Esophagus mucosa (tissue), 1 donor: ENCODE measurements at regions not wholly inside any gene's neighbourhood (a gene's known extent, or its start where the extent isn't known, plus 50 kb on each side); places are given as distances from the start of the nearest gene placed in this dataset.
"Not testable (repeated sequence)": the region's sequence is repeated elsewhere in the genome, so short reads cannot be mapped to it uniquely, and the experiment has no call there.

Experiments
- ATAC-seq: fragments of 200-7000 bp; cut with Tn5 transposase; one replicate; pipeline ENCODE4 v1.9.1; 2020
- donor health status: DM: yes; HTN: yes; CAD: no.

DNA sequence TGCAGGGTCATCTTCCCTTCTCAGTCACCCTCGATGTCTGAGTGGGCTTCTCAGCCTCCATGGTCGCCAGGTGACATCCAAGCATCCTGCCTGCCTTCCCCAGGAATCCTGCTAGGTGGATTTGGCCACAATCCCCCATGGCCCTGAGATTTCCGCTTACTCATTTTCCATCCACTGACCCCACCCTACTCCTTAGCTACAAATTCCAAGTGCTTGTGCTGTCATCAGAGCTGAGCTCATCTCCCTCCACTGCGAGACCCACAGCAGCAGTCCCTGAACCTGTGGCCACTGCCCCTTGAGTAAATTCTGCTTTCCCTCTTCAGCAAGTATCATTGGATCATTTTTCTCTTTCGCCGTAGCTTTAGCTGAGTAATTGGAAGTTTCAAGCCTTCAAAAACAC, 90.5 kb upstream of the ANKRD10 start:
- ATAC-seq: no peak

DNA sequence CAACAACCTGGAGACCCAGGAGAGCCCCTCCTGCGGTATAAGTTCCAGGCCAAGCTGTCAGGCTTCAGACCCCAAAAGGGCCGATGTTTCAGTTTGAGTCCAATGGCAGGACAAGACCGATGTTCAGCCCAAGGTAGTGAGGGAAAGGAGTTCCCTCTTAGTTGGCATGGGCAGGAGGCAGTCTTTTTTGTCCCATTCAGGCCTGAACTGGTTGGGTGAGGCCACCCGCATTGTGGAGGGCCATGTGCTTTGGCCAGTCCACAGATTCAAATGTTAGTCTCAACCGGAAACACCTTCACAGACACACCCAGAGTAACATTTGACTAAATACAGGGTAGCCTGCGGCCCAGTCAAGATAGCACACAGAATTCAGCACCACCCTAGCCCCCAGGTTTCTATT, 89.6 kb upstream of the ANKRD10 start:
- no peak for ATAC-seq

DNA sequence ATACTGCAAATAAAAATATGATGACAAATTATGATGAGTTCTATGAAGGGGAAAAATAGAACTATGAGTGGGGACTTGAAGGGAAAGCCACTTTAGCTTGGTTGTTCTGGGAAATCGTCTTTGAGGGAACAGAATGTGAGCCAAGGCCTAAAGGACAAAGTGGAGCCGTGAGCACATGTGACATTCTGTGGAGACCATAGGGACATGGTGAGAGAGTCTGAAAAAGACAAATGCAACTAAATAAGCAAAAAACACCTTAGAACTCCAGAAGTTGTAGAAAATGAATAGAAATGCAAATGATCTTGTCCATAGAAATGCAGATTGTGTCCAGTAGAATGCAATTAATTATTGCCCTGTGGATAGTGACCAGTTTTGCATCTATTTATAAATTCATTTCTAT, 86.8 kb upstream of the ANKRD10 start:
- ATAC-seq: no peak

DNA sequence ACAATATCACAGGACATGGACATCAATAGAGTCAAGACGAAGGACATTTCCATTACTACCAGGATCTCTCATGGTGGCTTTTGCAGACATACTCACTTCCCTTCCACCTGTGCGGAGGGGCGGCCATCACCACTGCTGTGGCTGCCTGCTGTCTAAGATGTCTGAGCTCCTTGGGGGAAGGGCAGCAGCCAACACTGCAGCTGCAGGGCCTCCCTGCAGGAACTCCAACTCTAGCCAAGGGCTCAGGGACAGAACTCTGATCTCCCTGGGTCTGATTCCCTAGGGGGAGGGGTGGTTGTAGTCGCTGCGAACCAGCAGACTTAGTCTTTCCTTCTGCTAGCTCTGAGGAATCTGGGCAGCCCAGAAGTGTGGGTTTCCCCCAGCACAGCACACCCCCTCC, 78.9 kb upstream of the ANKRD10 start:
- no peak for ATAC-seq

DNA sequence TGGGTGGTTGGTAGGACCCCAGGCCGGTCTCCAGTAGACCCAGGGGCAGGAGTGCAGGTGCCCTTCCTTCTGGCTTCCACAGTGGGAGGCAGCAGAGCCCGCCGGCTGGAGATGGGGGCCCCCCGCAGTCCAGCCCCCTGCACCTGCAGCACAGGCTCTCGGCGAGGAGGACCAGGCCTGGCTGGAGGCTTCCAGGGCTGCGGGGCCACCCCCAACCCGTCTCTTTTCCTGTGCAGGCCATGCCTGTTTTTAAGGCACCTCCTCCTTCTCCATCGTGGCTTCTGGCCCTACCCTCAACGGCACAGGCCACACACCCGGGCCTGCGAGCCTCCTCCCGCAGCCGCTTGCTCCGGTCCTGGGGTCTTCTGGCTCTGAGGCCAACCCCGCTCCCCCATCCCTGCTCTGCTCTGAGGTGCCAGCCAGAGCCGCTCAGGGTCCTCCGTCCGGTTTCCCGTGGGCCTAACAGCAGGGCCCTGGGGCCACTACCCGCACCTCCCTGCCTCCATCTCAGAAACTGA, 77.2 kb upstream of the ANKRD10 start:
- no peak for ATAC-seq

DNA sequence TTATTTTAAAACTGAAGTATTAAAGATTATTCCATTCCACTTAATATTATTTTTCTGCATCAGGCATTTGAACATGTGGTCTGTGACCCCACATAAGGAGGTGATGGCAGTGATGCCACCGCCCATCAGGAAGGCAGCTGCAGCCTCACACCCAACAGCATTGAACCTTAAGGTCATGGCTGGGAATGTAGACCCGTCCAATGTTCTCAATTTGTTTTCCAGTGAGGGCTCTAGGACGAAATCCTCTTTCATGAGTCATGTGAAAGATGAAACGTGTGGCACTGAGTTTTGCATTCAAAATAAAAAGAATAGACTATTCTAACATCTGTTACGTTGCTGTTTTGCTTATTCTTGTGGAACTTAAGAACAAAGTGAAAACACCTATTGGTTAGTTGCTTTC, 74.5 kb upstream of the ANKRD10 start:
- no peak for ATAC-seq

DNA sequence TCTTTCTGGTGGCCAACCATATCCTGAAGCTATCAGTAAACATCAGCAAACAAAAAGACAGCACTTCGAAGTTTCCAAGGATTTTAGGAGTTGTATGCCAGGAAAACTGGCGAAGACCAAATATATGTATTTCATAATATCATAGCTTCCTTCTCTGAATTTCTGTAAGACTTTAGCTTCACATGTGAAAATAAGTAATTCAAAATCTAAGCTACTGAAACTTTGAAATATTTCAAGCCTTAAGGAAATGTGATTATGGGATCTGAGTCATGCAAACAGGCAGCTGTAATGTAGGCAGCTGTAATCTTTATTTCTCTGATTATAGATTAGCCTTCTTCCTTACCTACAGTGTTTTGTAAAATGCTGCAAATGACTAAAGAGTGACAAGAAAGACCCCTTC, 70.7 kb upstream of the ANKRD10 start:
- ATAC-seq: no peak

DNA sequence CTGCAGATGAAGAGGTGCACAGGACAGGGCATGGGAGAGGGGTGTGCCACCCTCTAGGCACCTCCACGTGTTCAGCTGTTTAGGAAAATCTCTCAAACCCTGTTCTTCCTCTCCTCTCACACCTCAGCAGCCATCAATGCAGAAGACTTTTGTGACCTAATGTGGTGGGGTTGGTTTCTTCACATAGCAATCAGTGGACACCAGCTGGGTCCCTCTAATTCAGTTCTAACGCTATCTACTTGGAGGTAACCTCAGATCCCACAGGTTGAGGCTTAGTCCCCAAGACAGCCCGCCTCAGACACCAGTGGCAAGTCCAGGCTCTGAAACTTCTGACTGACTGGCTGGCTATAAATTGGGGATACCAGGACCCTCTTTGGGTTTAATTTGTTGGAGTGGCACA, 69.9 kb upstream of the ANKRD10 start:
- ATAC-seq: no peak

DNA sequence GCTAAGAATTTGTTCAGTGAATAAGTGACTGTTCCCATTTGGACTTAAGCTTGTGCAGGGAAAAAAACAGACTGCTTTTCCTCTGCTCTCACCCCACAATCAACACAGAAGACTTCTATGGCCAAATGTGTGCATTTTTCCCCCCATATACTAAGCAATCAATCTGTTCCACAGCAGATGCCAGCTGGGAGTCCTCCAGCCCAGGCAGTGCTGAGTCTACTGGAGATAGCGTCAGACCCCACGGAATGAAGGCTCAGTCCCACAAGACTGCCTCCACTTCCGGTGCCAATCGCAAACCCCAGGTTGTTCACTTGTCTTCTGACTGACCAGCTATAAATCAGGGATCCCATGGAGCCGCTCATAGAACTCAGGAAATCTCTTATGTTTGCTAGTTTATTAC, 69.5 kb upstream of the ANKRD10 start:
- ATAC-seq: no peak

DNA sequence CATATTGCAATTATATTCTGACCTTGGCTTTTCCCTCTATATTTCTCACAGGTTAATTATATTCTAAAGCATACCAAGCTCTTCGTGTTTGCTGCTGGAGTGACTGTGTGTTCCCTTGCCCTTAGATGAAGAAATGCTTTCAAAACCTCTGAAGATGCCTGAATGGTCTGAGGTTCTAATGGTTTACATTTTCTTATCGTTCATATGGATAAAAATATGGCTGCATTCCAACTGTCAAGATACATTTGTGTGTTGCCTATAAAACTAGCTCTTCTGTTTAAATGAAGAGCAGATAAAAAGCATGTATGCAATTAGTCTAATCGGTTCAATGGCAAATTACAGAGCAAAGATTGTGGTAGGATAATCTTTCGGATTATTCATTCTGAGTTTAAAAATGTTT, 68.4 kb upstream of the ANKRD10 start:
- ATAC-seq: no peak

DNA sequence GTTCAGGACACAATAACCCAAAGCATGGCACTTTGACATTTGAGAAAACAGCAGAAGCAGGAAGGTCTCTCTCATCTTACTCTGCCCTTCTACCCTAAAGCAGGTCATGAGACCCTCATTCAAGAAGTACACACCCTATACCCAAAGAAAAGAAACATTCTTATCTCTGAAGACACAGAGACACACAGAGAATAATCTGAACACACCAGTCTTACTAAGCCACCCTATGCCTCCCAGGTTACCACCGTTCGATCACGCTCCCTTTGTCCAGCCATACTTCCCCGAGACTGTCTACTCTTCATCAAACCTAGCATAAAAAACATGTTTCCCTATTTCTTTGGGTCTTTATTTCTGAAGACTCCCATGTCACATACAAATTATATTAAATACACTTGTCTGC, 66.5 kb upstream of the ANKRD10 start:
- ATAC-seq: no peak

DNA sequence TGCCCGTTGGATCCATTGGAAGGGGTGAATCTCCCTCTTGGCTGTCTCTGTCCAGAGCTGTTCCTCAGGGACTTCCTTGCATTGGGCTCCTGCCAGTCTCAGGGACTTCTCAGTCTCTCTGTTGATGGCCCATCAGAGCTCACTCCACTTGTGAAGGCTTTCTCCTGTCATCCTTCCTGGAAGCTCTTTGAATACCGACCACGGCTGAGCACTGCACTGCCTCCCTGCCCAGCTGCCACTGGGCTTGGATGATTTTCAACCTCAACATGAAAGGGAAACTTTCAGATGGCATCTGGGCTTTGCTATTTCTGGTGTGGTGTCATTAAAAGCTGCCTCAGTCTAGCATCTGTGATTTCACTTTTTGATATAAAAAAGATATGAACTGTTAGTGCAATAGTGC, 66.1 kb upstream of the ANKRD10 start:
- no peak for ATAC-seq

DNA sequence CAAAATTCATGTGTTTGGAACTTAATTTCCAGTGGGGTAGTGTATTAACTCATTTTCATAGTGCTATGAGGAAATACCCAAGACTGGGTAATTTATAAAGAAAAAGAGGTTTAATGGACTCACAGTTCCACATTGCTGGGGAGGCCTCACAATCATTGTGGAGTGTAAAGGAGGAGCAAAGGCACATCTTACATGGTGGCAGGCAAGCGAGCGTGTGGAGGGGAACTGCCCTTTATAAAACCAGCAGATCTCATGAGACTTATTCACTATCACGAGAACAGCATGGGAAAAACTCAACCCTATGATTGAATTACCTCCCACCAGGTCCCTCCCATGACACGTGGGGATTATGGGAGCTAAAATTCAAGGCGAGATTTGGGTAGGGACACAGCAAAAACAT, 64.3 kb upstream of the ANKRD10 start:
- not testable (repeated sequence) for ATAC-seq

DNA sequence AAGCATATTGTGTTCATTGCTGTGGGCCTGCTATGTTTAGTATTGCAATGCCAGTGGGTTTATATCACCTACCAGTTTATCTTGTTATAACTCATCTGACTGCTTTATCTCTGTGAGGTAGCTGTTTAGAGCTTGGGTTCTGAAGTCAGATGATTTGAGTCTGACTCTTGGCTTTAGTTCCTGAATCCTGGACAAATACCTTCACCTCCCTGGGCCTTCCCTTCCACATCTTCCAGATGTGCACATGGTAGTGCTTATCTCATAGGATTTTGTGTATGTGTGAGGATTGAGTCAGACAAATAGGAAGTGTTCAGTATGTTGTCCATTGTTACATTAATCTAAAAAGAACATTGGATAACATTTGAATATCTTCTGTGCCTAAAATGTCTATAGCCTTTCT, 63.5 kb upstream of the ANKRD10 start:
- ATAC-seq: no peak

DNA sequence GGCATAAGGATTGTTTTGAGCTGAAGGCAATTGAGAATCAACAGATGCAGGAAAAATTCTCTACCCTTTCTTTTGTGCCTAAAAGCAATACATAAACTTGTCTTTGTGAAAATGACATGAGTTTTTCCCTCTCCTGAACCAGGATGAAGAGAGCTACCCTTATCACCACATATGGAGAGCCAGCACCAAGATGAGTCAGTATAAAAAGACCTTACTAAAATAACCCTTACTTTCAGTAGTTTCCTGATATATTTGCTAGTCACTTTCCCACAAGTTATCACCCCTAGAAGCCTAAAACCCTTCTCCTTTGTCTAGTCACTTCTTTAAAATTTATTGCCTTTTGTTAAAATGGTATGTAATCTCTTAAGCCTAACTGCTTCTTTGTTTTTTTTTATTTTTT, 61.9 kb upstream of the ANKRD10 start:
- ATAC-seq: no peak

DNA sequence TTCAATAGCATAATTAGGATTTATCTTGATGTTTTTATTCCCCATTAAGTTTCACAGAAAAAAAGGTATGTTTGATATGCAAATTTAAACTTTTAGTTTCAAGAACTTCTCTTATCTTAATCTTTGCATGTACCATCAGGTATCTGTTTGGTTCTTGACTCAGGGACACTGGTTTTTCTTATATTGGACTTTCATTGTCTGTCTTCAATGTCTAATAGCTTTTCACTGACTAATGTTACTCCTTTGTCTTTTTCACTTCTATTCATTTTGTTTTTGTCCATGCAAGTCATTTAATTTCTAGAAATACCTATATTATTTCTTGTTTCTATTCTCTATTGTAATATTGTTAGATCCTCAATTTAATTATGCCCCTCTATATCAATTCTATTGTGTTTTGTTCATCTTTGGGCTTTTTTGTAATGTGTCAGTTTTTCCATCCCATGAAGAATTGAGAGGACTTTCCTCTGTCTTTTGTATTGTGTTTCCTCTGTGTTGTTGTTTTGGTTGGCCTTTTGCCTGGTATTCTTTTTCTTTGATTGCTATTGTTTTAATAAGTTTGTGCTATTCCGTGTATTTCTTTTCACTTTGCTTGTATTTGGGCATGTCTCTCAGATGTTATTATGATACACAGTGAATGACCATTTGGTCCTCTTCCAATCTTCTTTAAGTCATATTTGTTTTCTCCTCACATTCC, 58.3 kb upstream of the ANKRD10 start:
- no peak for ATAC-seq

DNA sequence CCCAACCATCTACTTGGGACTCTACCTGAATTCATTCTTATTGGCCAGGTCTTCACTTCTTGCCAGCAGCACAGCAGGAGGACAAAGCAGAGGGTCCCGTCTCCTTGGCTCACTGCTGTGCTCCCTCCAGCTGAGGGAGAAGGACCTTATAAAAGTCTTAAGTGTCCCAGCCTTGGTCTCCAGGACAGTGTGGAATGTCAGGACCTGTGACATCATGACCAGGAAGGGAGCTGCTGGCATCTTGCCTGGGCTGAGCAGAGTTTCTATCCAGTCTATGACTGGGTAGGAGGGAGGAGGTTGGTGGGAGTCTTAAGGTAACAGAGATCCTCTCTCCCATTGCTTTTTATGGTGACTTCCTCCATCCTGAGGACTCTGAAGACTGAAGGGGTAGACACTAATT, 56.6 kb upstream of the ANKRD10 start:
- ATAC-seq: peak; percentile 46

DNA sequence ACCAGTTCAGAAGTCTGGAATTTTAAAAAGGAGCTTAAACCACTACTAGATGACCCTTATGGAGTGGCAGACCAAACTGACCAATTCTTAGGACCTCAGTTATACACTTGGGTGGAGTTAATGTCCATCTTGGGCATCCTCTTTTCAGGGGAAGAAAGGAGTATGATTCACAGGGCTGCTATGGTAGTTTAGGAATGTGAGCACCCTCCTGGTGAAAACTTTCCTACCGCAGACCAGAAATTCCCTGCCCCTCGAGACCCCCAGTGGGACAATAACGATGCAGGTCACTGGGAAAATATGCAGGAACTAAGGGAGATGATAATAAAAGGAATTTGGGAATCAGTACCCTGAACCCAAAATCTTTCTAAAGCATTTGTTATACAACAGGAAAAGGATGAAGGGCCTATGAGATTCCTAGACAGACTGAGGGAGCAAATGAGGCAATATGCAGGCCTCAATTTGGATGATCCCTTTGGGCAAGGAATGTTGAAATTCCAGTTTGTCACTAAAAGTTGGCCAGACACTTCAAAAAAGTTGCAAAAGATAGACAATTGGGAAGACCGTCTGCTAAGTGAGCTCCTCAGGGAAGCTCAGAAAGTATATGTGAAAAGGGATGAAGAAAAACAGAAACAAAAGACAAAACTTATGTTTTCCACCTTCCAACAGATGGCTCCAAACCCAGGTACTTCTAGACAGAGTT, 52.4 kb upstream of the ANKRD10 start:
- ATAC-seq: not testable (repeated sequence)

DNA sequence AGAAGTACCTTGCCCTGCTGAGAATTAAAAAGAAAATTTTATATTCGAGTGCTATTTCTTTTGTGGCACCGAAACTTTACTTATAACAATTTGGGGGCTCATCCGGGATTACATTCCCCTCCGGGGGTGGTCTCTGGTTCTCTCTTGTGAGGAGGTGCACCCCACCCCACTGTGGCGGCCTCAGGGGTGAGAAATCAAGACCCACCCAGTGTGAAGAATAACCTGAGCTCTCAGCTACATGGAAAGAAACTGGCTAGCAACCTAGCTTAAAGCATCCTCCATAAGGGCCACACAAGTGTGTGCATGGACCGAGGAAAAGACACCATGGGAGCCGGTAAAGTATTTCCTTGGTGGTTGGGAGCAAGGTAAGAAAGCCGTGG, 50.9 kb upstream of the ANKRD10 start:
- ATAC-seq: no peak

DNA sequence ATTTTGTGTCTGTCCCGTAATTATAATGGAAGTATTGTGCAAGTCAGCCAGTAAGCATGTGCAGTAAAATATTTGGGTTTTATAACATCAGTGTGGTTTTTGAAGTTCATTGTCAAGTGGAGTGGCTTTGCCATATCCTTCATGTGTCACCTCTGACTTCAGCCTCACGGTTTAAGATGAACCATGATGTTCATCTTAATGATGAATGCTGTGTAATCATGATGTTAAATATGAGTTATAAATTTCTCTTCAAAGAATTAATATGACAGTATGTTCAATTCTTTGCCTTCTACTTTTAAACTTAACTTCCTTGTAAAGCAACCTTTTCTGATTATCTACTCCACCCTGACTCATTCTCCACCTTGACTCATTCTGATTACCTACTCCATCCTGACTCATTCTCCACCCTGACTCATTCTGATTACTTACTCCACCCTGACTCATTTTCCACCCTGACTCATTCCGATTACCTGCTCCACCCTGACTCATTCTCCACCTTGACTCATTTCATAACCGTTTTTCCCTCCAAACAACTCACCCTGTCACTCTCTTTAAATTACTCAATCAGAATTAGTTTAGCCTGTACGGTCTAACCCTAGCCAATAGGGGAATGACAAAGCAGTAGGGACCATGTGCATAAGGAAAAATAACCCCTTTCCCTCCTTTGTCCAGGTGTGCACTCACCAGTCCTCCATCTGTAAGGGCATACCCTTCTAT, 50.3 kb upstream of the ANKRD10 start:
- peak; percentile 100 for ATAC-seq
